ENCODE measurements at regions not wholly inside any gene's neighbourhood (a gene's known extent, or its start where the extent isn't known, plus 50 kb on each side); places are given as distances from the start of the nearest gene placed in this dataset.

DNA sequence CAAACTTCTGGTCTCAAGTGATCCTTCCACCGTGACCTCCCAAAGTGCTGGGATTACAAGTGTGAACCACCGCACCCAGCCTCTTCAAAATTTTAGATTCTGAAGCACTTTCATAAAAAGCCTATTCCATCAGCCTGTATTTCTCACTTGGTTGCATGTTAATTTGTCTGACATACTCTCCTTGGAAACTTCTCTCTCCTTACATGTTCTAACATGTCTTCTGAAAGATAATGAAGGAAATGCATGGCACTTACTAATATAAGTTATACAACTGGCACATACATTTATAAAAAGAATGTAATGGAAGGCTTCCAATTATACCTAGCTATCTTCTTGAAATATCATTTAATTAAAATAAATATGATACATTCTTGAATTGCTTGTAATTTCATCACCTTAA lies 597.5 kb downstream of the TBC1D32 start:
- TF ChIP-seq, protein P1, sequence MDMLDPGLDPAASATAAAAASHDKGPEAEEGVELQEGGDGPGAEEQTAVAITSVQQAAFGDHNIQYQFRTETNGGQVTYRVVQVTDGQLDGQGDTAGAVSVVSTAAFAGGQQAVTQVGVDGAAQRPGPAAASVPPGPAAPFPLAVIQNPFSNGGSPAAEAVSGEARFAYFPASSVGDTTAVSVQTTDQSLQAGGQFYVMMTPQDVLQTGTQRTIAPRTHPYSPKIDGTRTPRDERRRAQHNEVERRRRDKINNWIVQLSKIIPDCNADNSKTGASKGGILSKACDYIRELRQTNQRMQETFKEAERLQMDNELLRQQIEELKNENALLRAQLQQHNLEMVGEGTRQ (IDR thresholded peaks at IDR 0.05; ENCODE audit: low read depth, low read length) = no peak
- Histone ChIP-seq H2BK15ac (ENCODE audit: low read depth, low read length) (no peak overlapping the region), H4K8ac (ENCODE audit: low read depth in 2 of 2, low read length in 2 of 2) (no peak overlapping the region), H2BK20ac (ENCODE audit: low read depth, low read length) (no peak overlapping the region), H3K9me1 (ENCODE audit: insufficient read depth, low read length) (no peaks in the 10 kb centered on the region), H3K4ac (ENCODE audit: low read depth, low read length) (no peak overlapping the region), H2AK5ac (ENCODE audit: low read depth, low read length) (no peak overlapping the region), H3K23ac (ENCODE audit: low read depth, low read length) (no peak overlapping the region), H3K79me1 (ENCODE audit: low read depth in 1 of 2, low read length in 2 of 2) (no peaks in the 10 kb centered on the region), H3K4me1 (ENCODE audit: control insufficient read depth, insufficient read depth, low read length) (no peaks in the 10 kb centered on the region), H2BK5ac (ENCODE audit: low read depth, low read length, poor library complexity, severe bottlenecking) (no peak overlapping the region), H2AK9ac (replicated peaks; ENCODE audit: low read depth, low read length, poor library complexity) (no peak overlapping the region), H3K9ac (ENCODE audit: low read depth, low read length) (no peak overlapping the region), H3K27me3 (ENCODE audit: control insufficient read depth, insufficient read depth, low read length) (no peaks in the 10 kb centered on the region), H3K18ac (ENCODE audit: low read depth, low read length) (no peak overlapping the region), H3K14ac (replicated peaks; ENCODE audit: low read depth, low read length) (no peak overlapping the region), H3K4me2 (ENCODE audit: low read depth, low read length) (no peak overlapping the region), H3K9me3 (ENCODE audit: control insufficient read depth, insufficient read depth, low read length) (peaks cover 6% of the 10 kb centered on the region; the same call in 1 of the 2 replicates), H4K20me1 (ENCODE audit: insufficient read depth, low read length) (no peaks in the 10 kb centered on the region), H3K56ac (ENCODE audit: extremely low read depth, insufficient read depth, low read length) (no peak overlapping the region), H4K5ac (ENCODE audit: low read depth, low read length) (no peak overlapping the region), H4K91ac (ENCODE audit: insufficient read depth, low read depth, low read length) (no peak overlapping the region), H3K4me3 (ENCODE audit: insufficient read depth, low read depth, low read length) (no peak overlapping the region), H3K36me3 (ENCODE audit: control insufficient read depth, insufficient read depth, low read length) (no peaks in the 10 kb centered on the region), H3K27ac (ENCODE audit: insufficient read depth, low read length) (no peak overlapping the region), H2AFZ (replicated peaks; ENCODE audit: low read length, poor library complexity) (no peak overlapping the region), H2BK120ac (ENCODE audit: low read depth, low read length) (no peak overlapping the region)
- ATAC-seq (ENCODE audit: low read depth) (no peak), DNase-seq (no peak)
- POLR2A ChIA-PET (ENCODE audit: unreplicated experiment) = no interaction called here
- dilution Hi-C loops (cut with HindIII; ENCODE audit: low sequenced_read_pairs, unreplicated experiment) (no loop called here), in situ Hi-C loops (cut with MboI; ENCODE audit: low sequenced_read_pairs) (no loop called here), intact Hi-C loops (cut with micrococcal nuclease) (no loop called here)
- CTCF ChIA-PET = no interaction called here
- no TSS peak for BruUV-seq (replicated peaks)
- 79% methylated on average over 2 of the region's 2 CpGs; no CpG with 5 or more reads in 1 of the 2 experiments for WGBS, 2 experiments (ENCODE audit: extremely low coverage in 2 of 2, insufficient read length in 1 of 2)

Data from IMR-90 (cell line).